T-helper 2 cell (primary cell): ENCODE measurements at regions not wholly inside any gene's neighbourhood (a gene's known extent, or its start where the extent isn't known, plus 50 kb on each side); places are given as distances from the start of the nearest gene placed in this dataset.
"Not testable (repeated sequence)": the region's sequence is repeated elsewhere in the genome, so short reads cannot be mapped to it uniquely, and the experiment has no call there.

Experiments
- DNase-seq, 5 experiments: peaks; one replicate each; pipeline versions ENCODE4 v3.0.0 to v3.0.0-alpha.2; 2012 to 2022

- no peak for DNase-seq
These were observed 485.8 kb upstream of the CADM1 start for GRCh38 chr11:115990004-115990447.

- no peak for DNase-seq
These were observed 481.7 kb upstream of the CADM1 start for GRCh38 chr11:115985896-115986295.

- DNase-seq, result no peak
These were observed 480.0 kb upstream of the CADM1 start for GRCh38 chr11:115984228-115984627.

- no peak for DNase-seq
These were observed 478.5 kb upstream of the CADM1 start for GRCh38 chr11:115982666-115983065.

GRCh38 chr11:115981814-115982471 is 477.7 kb upstream of the CADM1 start:
- no peak for DNase-seq

GRCh38 chr11:115981104-115981481 is 476.9 kb upstream of the CADM1 start:
- no peak for DNase-seq

- no peak for DNase-seq
These were observed 476.3 kb upstream of the CADM1 start for GRCh38 chr11:115980337-115981103.

- DNase-seq, result no peak
These were observed 470.5 kb upstream of the CADM1 start for GRCh38 chr11:115974703-115975102.

GRCh38 chr11:115967203-115967602 is 463.0 kb upstream of the CADM1 start:
- not testable (repeated sequence) for DNase-seq

GRCh38 chr11:115965767-115966504 is 461.7 kb upstream of the CADM1 start:
- no peak for DNase-seq

GRCh38 chr11:115964091-115964490 is 459.9 kb upstream of the CADM1 start:
- DNase-seq, result no peak

GRCh38 chr11:115963156-115963555 is 458.9 kb upstream of the CADM1 start:
- DNase-seq, result no peak

- no peak for DNase-seq
These were observed 457.2 kb upstream of the CADM1 start for GRCh38 chr11:115961159-115962003.

- DNase-seq, result no peak
These were observed 454.9 kb upstream of the CADM1 start for GRCh38 chr11:115959081-115959486.

- no peak for DNase-seq
These were observed 454.1 kb upstream of the CADM1 start for GRCh38 chr11:115958089-115959000.

GRCh38 chr11:115955803-115956202 is 451.6 kb upstream of the CADM1 start:
- DNase-seq, result no peak

GRCh38 chr11:115950660-115951059 is 446.4 kb upstream of the CADM1 start:
- no peak for DNase-seq

GRCh38 chr11:115944596-115944995 is 440.4 kb upstream of the CADM1 start:
- DNase-seq, result peak in 1 of 5 experiments; percentile 23

GRCh38 chr11:115942011-115942410 is 437.8 kb upstream of the CADM1 start:
- no peak for DNase-seq

- peak in 1 of 5 experiments; percentile 40 for DNase-seq
These were observed 437.3 kb upstream of the CADM1 start for GRCh38 chr11:115941481-115941993.

- no peak for DNase-seq
These were observed 436.8 kb upstream of the CADM1 start for GRCh38 chr11:115941044-115941443.
